DMS79 treated with DMSO at 0.1 percent for 48 hours (cell line): ENCODE measurements at regions not wholly inside any gene's neighbourhood (a gene's known extent, or its start where the extent isn't known, plus 50 kb on each side); places are given as distances from the start of the nearest gene placed in this dataset.

Experiments
- DNase-seq: peaks from one replicate; lab custom pipeline; 2025; lab: John Stamatoyannopoulos, UW

GRCh38 chr21:41631564-41632461, 123.9 kb upstream of the TMPRSS2 start:
- peak; percentile 82 for DNase-seq

- DNase-seq: no peak
These were observed 123.0 kb upstream of the TMPRSS2 start for GRCh38 chr21:41630917-41631316.

- DNase-seq: peak; percentile 32
These were observed 122.3 kb upstream of the TMPRSS2 start for GRCh38 chr21:41630249-41630648.

GRCh38 chr21:41628256-41628655, 120.3 kb upstream of the TMPRSS2 start:
- no peak for DNase-seq

GRCh38 chr21:41627428-41627827, 119.5 kb upstream of the TMPRSS2 start:
- no peak for DNase-seq

- DNase-seq: no peak
These were observed 118.1 kb upstream of the TMPRSS2 start for GRCh38 chr21:41626021-41626420.

- no peak for DNase-seq
These were observed 117.5 kb upstream of the TMPRSS2 start for GRCh38 chr21:41625428-41625827.

- no peak for DNase-seq
These were observed 116.8 kb upstream of the TMPRSS2 start for GRCh38 chr21:41624674-41625310.

GRCh38 chr21:41623945-41624344, 116.0 kb upstream of the TMPRSS2 start:
- no peak for DNase-seq

GRCh38 chr21:41622831-41623548, 115.0 kb upstream of the TMPRSS2 start:
- DNase-seq: no peak

GRCh38 chr21:41622201-41622600, 114.2 kb upstream of the TMPRSS2 start:
- no peak for DNase-seq

GRCh38 chr21:41621513-41621912, 113.6 kb upstream of the TMPRSS2 start:
- DNase-seq: no peak

GRCh38 chr21:41620982-41621381, 113.0 kb upstream of the TMPRSS2 start:
- no peak for DNase-seq

GRCh38 chr21:41620541-41620940, 112.6 kb upstream of the TMPRSS2 start:
- no peak for DNase-seq

GRCh38 chr21:41616031-41616591, 108.2 kb upstream of the TMPRSS2 start:
- no peak for DNase-seq

GRCh38 chr21:41615613-41616012, 107.7 kb upstream of the TMPRSS2 start:
- no peak for DNase-seq

- DNase-seq: peak; percentile 21
These were observed 106.6 kb upstream of the TMPRSS2 start for GRCh38 chr21:41614511-41614910.

GRCh38 chr21:41613533-41613909, 105.6 kb upstream of the TMPRSS2 start:
- peak; percentile 48 for DNase-seq

GRCh38 chr21:41612674-41613532, 104.9 kb upstream of the TMPRSS2 start:
- DNase-seq: peak; percentile 69

GRCh38 chr21:41611966-41612606, 104.1 kb upstream of the TMPRSS2 start:
- peak; percentile 67 for DNase-seq

- DNase-seq: no peak
These were observed 103.5 kb upstream of the TMPRSS2 start for GRCh38 chr21:41611441-41611840.
